Prostate gland (tissue), 2 donors: ENCODE measurements at regions not wholly inside any gene's neighbourhood (a gene's known extent, or its start where the extent isn't known, plus 50 kb on each side); places are given as distances from the start of the nearest gene placed in this dataset.

Experiments
- DNase-seq: peaks from one replicate; pipeline ENCODE4 v3.0.0-alpha.2; 2019; ENCODE audit warnings: low spot score
- H3K27ac ChIP-seq, 2 donors: fragments of 200-600 bp; sonication (generic); 2 replicates each; pipeline ENCODE4 v1.5.1; 2017 to 2019
- H3K27me3 ChIP-seq: fragments of 200-600 bp; sonication (generic); replicated peaks from 2 replicates; pipeline ENCODE4 v1.5.1; 2019; ENCODE audit not compliant: insufficient read depth
- H3K36me3 ChIP-seq, 2 donors: fragments of 200-600 bp; sonication (generic); 1 replicate in 1 of 2; 2 replicates in 1 of 2; pipeline versions ENCODE4 v1.5.1 to v1.8.1; 2017 to 2019
- H3K4me1 ChIP-seq: fragments of 200-600 bp; sonication (generic); replicated peaks from 2 replicates; pipeline ENCODE4 v1.5.1; 2019
- H3K4me3 ChIP-seq, 2 donors: fragments of 200-600 bp; sonication (generic); 2 replicates each; pipeline ENCODE4 v1.5.1; 2017 to 2019
- H3K9me3 ChIP-seq: fragments of 200-600 bp; sonication (generic); 2 replicates; pipeline ENCODE4 v1.5.1; 2017
- CTCF ChIP-seq, 4 experiments: fragments of 200-600 bp in 2 of 4; fragments of 450-650 bp in 2 of 4; sonication (generic) in 2 of 4; IDR thresholded peaks; 1 replicate in 3 of 4; 2 replicates in 1 of 4; pipeline ENCODE4 v1.5.1; 2016 to 2019; ENCODE audit warnings: antibody characterized with exemption in 4 of 4, mild to moderate bottlenecking in 2 of 4, moderate library complexity in 2 of 4
- POLR2A ChIP-seq: fragments of 450-650 bp; IDR thresholded peaks from one replicate; pipeline ENCODE4 v1.6.1; 2016; ENCODE audit warnings: antibody characterized with exemption, mild to moderate bottlenecking
- POLR2AphosphoS5 ChIP-seq: sonication (generic); formaldehyde crosslinking; IDR thresholded peaks from one replicate; pipeline ENCODE4 v1.6.1; 2017; ENCODE audit warnings: antibody characterized with exemption
- WGBS: methylation state at CpG from one replicate; pipeline ENCODE4 v1.1.5; 2018; 5-methylcytosine and 5-hydroxymethylcytosine counted together
- intact Hi-C: fragments of 100-400 bp; cut with DNase I; formaldehyde crosslinking; loops from one replicate; pipeline ENCODE4 v1.14.2; 2022

GRCh38 chr18:6579486-6579885 lies 150.0 kb upstream of the ARHGAP28 start:
- TF ChIP-seq POLR2AphosphoS5 (no peak), CTCF (IDR thresholded peaks at IDR 0.05) (no peak), POLR2A (no peak)
- no peak for DNase-seq
- Histone ChIP-seq H3K27ac (no peak overlapping the region), H3K4me3 (no peak overlapping the region), H3K27me3 (no peaks in the 10 kb centered on the region), H3K36me3 (no peaks in the 10 kb centered on the region), H3K9me3 (no peaks in the 10 kb centered on the region), H3K4me1 (no peaks in the 10 kb centered on the region)
- intact Hi-C loops, result no loop called here
- 72% methylated on average over 5 of the region's 5 CpGs for WGBS

GRCh38 chr18:6580401-6580800 lies 149.1 kb upstream of the ARHGAP28 start:
- H3K4me3 ChIP-seq, result no peak overlapping the region
- no peaks in the 10 kb centered on the region for H3K27me3 ChIP-seq
- H3K36me3 ChIP-seq, result no peaks in the 10 kb centered on the region
- TF ChIP-seq POLR2AphosphoS5, result no peak
- TF ChIP-seq CTCF (IDR thresholded peaks at IDR 0.05), result no peak
- no peak for TF ChIP-seq POLR2A
- no peaks in the 10 kb centered on the region for H3K9me3 ChIP-seq
- H3K27ac ChIP-seq, result no peak overlapping the region
- intact Hi-C loops, result no loop called here
- DNase-seq, result no peak
- no peaks in the 10 kb centered on the region for H3K4me1 ChIP-seq
- 69% methylated on average over 1 of the region's 1 CpG for WGBS

GRCh38 chr18:6589923-6590322 lies 139.6 kb upstream of the ARHGAP28 start:
- Histone ChIP-seq H3K4me3 (no peak overlapping the region), H3K27ac (no peak overlapping the region), H3K9me3 (no peaks in the 10 kb centered on the region), H3K27me3 (no peaks in the 10 kb centered on the region), H3K36me3 (no peaks in the 10 kb centered on the region), H3K4me1 (no peaks in the 10 kb centered on the region)
- no peak for DNase-seq
- intact Hi-C loops, result no loop called here
- TF ChIP-seq CTCF (IDR thresholded peaks at IDR 0.05) (no peak), POLR2AphosphoS5 (no peak), POLR2A (no peak)
- 89% methylated on average over 1 of the region's 1 CpG for WGBS

GRCh38 chr18:6590326-6590725 lies 139.2 kb upstream of the ARHGAP28 start:
- H3K27me3 ChIP-seq, result no peaks in the 10 kb centered on the region
- no peak overlapping the region for H3K4me3 ChIP-seq
- intact Hi-C loops, result no loop called here
- H3K9me3 ChIP-seq, result no peaks in the 10 kb centered on the region
- 74% methylated on average over 3 of the region's 3 CpGs for WGBS
- no peaks in the 10 kb centered on the region for H3K4me1 ChIP-seq
- no peak overlapping the region for H3K27ac ChIP-seq
- TF ChIP-seq POLR2AphosphoS5 (no peak), POLR2A (no peak), CTCF (IDR thresholded peaks at IDR 0.05) (no peak)
- H3K36me3 ChIP-seq, result no peaks in the 10 kb centered on the region
- DNase-seq, result no peak

- no peak for TF ChIP-seq POLR2AphosphoS5
- no peak for TF ChIP-seq CTCF (IDR thresholded peaks at IDR 0.05)
- TF ChIP-seq POLR2A, result no peak
- intact Hi-C loops, result no loop called here
- no peaks in the 10 kb centered on the region for H3K36me3 ChIP-seq
- H3K4me1 ChIP-seq, result no peaks in the 10 kb centered on the region
- no peak overlapping the region for H3K4me3 ChIP-seq
- no peaks in the 10 kb centered on the region for H3K9me3 ChIP-seq
- no peak overlapping the region for H3K27ac ChIP-seq
- H3K27me3 ChIP-seq, result no peaks in the 10 kb centered on the region
- 54% methylated on average over 4 of the region's 4 CpGs for WGBS
- no peak for DNase-seq
These were observed 138.0 kb upstream of the ARHGAP28 start for GRCh38 chr18:6591491-6591890.
